Adrenal gland (tissue), 9 donors: ENCODE measurements at regions not wholly inside any gene's neighbourhood (a gene's known extent, or its start where the extent isn't known, plus 50 kb on each side); places are given as distances from the start of the nearest gene placed in this dataset.

Source experiments
- DNase-seq, 7 donors: peaks; one replicate each; pipeline ENCODE4 v3.0.0-alpha.2; 2019 to 2020
- H3K27ac ChIP-seq, 5 donors: fragments of 200-600 bp; sonication (generic) in 4 of 5; 1 replicate in 3 of 5; 2 replicates in 2 of 5; pipeline versions ENCODE4 v1.5.1 to v1.8.0; 2016 to 2020; ENCODE audit warnings: mild to moderate bottlenecking in 1 of 5
- H3K27me3 ChIP-seq: fragments of 200-600 bp; 2 replicates; pipeline ENCODE4 v1.8.0; 2021
- H3K36me3 ChIP-seq, 2 donors: fragments of 200-600 bp; replicated peaks in 1 of 2; 1 replicate in 1 of 2; 2 replicates in 1 of 2; pipeline versions ENCODE4 v1.5.1 to v1.8.0; 2018 to 2022
- H3K4me1 ChIP-seq, 2 donors: fragments of 200-600 bp; replicated peaks in 1 of 2; 1 replicate in 1 of 2; 2 replicates in 1 of 2; pipeline versions ENCODE4 v1.5.1 to v1.8.0; 2018 to 2021
- H3K4me3 ChIP-seq, 4 donors: fragments of 200-600 bp; sonication (generic) in 3 of 4; one replicate each; pipeline ENCODE4 v1.5.1; 2016 to 2018
- H3K9me3 ChIP-seq, 3 donors: fragments of 200-600 bp; sonication (generic) in 1 of 3; replicated peaks in 1 of 3; 1 replicate in 2 of 3; 2 replicates in 1 of 3; pipeline versions ENCODE4 v1.5.1 to v1.8.0; 2016 to 2021
- POLR2A ChIP-seq, 2 donors: fragments of 450-650 bp; IDR thresholded peaks; one replicate each; pipeline ENCODE4 v1.6.1; 2017; ENCODE audit warnings: antibody characterized with exemption in 2 of 2, mild to moderate bottlenecking in 2 of 2, moderate library complexity in 1 of 2
- WGBS, 4 donors: extraction: QIAGEN DNeasy Blood & Tissue Kit in 2 of 4; methylation state at CpG; one replicate each; pipeline versions ENCODE4 v1.1.5 to v1.1.7; 2013 to 2017; 5-methylcytosine and 5-hydroxymethylcytosine counted together
- intact Hi-C, 2 donors: fragments of 100-400 bp; cut with DNase I; formaldehyde crosslinking; loops; one replicate each; pipeline versions ENCODE4 v1.14.1 to v1.15.0; 2022 to 2023
- TF ChIP-seq, protein P1 (sequence below), 6 experiments: fragments of 450-650 bp in 4 of 6; fragments of 200-600 bp in 2 of 6; sonication (generic) in 1 of 6; IDR thresholded peaks; 1 replicate in 5 of 6; 2 replicates in 1 of 6; pipeline versions ENCODE4 v1.5.1 to v1.8.0; 2016 to 2021; ENCODE audit warnings: antibody characterized with exemption in 6 of 6, mild to moderate bottlenecking in 2 of 6, moderate library complexity in 1 of 6
- donor health status: healthy with polysubstance abuse.
- donor health status: Bipolar disorder and iron deficiency.
- donor health status: DM: yes; HTN: yes; CAD: no.
- donor health status: DM: no; HTN: no; CAD: no.
- donor health status: DM: no; HTN: no; CAD: no.

DNA sequence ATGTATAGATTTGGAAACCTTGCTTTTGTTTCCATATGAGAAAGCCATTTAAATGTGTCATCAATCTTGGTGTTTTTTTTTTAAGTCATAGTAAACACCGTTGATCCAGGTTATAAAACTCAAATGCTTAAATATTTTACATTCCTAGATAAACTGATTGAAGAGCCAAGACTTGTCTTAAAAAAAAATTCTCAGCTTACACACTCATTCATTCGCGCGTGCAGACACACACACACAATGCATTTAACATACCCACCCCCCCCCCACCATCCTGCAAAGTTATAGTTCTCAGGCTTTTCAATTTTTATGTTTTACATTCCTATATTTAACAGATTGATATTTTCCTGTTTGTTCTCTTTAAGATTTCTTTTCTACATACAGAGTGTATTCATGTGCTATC is 536.4 kb downstream of the PRKD1 start:
- DNase-seq = no peak
- H3K27me3 ChIP-seq = no peaks in the 10 kb centered on the region
- TF ChIP-seq POLR2A (IDR thresholded peaks at IDR 0.05) = no peak
- TF ChIP-seq, protein P1, sequence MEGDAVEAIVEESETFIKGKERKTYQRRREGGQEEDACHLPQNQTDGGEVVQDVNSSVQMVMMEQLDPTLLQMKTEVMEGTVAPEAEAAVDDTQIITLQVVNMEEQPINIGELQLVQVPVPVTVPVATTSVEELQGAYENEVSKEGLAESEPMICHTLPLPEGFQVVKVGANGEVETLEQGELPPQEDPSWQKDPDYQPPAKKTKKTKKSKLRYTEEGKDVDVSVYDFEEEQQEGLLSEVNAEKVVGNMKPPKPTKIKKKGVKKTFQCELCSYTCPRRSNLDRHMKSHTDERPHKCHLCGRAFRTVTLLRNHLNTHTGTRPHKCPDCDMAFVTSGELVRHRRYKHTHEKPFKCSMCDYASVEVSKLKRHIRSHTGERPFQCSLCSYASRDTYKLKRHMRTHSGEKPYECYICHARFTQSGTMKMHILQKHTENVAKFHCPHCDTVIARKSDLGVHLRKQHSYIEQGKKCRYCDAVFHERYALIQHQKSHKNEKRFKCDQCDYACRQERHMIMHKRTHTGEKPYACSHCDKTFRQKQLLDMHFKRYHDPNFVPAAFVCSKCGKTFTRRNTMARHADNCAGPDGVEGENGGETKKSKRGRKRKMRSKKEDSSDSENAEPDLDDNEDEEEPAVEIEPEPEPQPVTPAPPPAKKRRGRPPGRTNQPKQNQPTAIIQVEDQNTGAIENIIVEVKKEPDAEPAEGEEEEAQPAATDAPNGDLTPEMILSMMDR (IDR thresholded peaks at IDR 0.05) = no peak
- WGBS, 4 donors = 77 to 80% (median 78%) methylated on average over 4 of the region's 4 CpGs
- H3K4me1 ChIP-seq = no peaks in the 10 kb centered on the region
- no peak overlapping the region for H3K4me3 ChIP-seq
- intact Hi-C loops = no loop called here
- no peaks in the 10 kb centered on the region for H3K36me3 ChIP-seq
- H3K9me3 ChIP-seq = no peaks in the 10 kb centered on the region
- no peak overlapping the region for H3K27ac ChIP-seq

DNA sequence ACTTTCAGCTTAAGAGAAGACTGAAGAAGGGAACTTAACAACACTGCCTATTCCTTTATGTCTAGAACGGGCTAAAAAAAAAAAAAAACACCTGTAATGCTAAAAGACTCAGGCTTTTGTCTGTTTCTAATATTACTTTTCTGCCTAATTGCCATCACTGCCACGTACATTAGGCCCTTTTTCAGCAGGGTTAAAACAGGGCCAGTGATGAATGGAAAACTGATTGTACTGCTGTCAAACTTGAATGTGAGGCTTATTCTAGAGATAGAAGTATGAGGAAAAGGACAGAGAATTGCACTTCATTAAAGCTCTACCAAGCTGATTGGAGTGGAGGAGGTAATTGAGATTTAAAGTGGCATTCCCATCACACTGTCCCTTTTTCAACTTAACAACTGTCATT is 535.8 kb downstream of the PRKD1 start:
- H3K36me3 ChIP-seq = no peaks in the 10 kb centered on the region
- H3K9me3 ChIP-seq = no peaks in the 10 kb centered on the region
- no peaks in the 10 kb centered on the region for H3K27me3 ChIP-seq
- intact Hi-C loops = no loop called here
- no peak for DNase-seq
- 44 to 72% (median 59%) methylated on average over 2 of the region's 2 CpGs for WGBS, 4 donors
- H3K4me1 ChIP-seq = no peaks in the 10 kb centered on the region
- no peak overlapping the region for H3K27ac ChIP-seq
- no peak overlapping the region for H3K4me3 ChIP-seq
- no peak for TF ChIP-seq POLR2A (IDR thresholded peaks at IDR 0.05)
- TF ChIP-seq, protein P1 (IDR thresholded peaks at IDR 0.05) = no peak

DNA sequence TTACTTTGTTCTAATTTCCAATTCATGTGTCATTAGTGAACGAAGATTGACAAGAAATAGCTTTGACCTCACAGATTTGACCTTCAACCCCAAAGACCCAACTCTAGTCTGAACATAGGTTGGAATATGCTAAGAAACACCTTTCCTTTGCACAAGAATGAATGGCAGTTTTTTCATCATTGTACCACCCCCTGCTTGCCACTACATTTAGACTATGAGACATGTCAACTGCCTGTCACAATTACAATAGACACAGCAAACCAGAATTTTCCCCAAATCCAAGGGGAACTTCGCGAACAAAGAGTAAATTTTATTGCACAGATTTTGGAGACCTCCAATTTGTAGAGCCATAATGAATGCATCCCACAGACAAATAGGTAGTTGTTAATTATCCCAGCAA is 535.4 kb downstream of the PRKD1 start:
- WGBS, 4 donors = 73 to 81% (median 77%) methylated on average over 3 of the region's 3 CpGs
- H3K9me3 ChIP-seq = no peaks in the 10 kb centered on the region
- no peaks in the 10 kb centered on the region for H3K36me3 ChIP-seq
- no peak for TF ChIP-seq POLR2A (IDR thresholded peaks at IDR 0.05)
- TF ChIP-seq, protein P1 (IDR thresholded peaks at IDR 0.05) = no peak
- no peaks in the 10 kb centered on the region for H3K27me3 ChIP-seq
- no peak for DNase-seq
- no peak overlapping the region for H3K4me3 ChIP-seq
- no peaks in the 10 kb centered on the region for H3K4me1 ChIP-seq
- intact Hi-C loops = no loop called here
- no peak overlapping the region for H3K27ac ChIP-seq

DNA sequence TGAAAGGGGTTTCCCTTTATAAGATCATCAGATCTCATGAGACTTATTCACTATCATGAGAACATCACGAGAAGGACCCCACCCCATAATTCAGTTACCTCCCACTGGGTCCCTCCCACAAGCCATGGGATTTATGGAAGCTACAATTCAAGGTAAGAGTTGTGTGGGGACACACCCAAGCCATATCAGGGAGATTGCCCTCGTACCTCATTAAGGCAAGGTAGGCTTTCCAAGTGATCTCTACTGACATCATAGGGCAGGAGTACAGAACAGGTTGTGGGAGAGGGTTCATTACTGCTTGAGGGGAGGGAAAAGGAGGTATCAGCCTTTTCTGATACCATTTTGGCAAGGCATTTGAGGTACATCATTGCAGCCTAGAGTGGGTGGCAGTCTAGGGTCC is 524.6 kb downstream of the PRKD1 start:
- no peaks in the 10 kb centered on the region for H3K4me1 ChIP-seq
- no peaks in the 10 kb centered on the region for H3K36me3 ChIP-seq
- no peak for DNase-seq
- H3K27ac ChIP-seq = no peak overlapping the region
- intact Hi-C loops = no loop called here
- 63 to 79% (median 64%) methylated on average over 2 of the region's 2 CpGs for WGBS, 4 donors
- no peak overlapping the region for H3K4me3 ChIP-seq
- H3K9me3 ChIP-seq = peaks cover 0 to 3% (median 0%) of the 10 kb centered on the region in 3 donors
- no peak for TF ChIP-seq POLR2A (IDR thresholded peaks at IDR 0.05)
- TF ChIP-seq, protein P1 (IDR thresholded peaks at IDR 0.05) = no peak
- H3K27me3 ChIP-seq = no peaks in the 10 kb centered on the region
